ENCODE measurements at regions not wholly inside any gene's neighbourhood (a gene's known extent, or its start where the extent isn't known, plus 50 kb on each side); places are given as distances from the start of the nearest gene placed in this dataset.

DNA sequence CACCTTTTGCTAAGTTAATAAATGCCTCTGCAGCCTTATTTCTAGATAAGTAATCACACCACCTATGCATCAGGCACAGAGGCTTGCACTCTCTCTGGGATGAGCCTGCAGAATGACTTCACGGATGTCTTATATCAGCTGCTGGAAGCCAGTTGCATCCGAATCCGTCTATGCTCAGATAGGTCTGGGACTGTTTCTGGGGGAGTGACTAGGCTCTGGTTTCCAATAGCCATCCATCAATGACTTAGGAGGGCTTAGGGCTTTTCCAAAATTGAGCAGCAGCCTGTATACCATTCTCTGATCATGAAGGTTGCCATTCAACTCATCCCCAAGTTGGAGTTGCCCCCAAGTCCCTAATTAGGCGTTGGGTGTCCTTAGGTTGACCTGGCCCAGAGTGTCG is 113.3 kb upstream of the ERCC4 start:
- DNase-seq (ENCODE audit: low spot score) (no peak), ATAC-seq (ENCODE audit: low FRiP score) (no peak)
- no peak for TF ChIP-seq CTCF (IDR thresholded peaks at IDR 0.05)

GRCh38 chr16:13808102-13808501 is 111.9 kb upstream of the ERCC4 start:
- DNase-seq (ENCODE audit: low spot score), result no peak
- ATAC-seq (ENCODE audit: low FRiP score), result no peak
- TF ChIP-seq CTCF (IDR thresholded peaks at IDR 0.05), result no peak

DNA sequence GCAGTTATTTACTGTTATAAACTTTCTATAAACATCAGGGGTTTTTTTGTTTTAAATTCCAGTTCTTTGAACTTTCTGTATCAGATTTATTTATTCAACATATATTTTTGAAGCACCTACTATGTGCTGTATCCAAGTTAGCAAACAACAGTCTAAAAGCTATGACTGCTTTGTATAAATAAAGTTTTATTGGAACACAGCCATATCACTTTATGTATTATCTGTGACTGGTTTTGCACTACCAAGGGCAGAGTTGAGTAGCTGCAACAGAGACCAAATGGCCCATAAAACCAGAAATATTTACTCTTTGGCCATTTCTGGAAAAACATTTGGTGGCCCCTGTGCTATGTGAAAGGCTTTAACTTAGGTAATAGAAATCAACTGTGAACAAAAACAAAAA is 110.2 kb upstream of the ERCC4 start:
- no peak for DNase-seq (ENCODE audit: low spot score)
- no peak for ATAC-seq (ENCODE audit: low FRiP score)
- TF ChIP-seq CTCF (IDR thresholded peaks at IDR 0.05), result no peak

GRCh38 chr16:13811834-13812233 is 108.1 kb upstream of the ERCC4 start:
- no peak for ATAC-seq (ENCODE audit: low FRiP score)
- TF ChIP-seq CTCF (IDR thresholded peaks at IDR 0.05), result no peak
- DNase-seq (ENCODE audit: low spot score), result no peak

DNA sequence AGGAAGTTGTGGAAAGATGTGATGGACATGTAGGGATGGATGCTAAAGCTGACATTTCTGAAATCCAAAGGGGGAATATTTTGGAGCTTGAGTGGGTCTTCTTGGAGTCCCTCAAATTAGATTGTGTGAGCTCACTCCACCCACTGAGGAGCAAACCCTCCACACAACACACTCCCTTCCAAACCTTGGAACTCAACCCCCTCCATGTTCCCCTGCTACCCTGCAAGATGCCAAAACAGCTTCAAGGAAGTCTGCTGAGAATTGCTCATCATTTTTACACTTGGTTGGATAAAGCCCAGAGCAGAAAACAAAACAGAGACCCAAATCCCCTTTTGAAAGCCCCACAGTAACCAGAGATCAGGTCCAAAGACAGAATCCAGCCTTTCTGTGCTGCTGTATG is 103.3 kb upstream of the ERCC4 start:
- no peak for TF ChIP-seq CTCF (IDR thresholded peaks at IDR 0.05)
- ATAC-seq (ENCODE audit: low FRiP score) (no peak), DNase-seq (ENCODE audit: low spot score) (no peak)

DNA sequence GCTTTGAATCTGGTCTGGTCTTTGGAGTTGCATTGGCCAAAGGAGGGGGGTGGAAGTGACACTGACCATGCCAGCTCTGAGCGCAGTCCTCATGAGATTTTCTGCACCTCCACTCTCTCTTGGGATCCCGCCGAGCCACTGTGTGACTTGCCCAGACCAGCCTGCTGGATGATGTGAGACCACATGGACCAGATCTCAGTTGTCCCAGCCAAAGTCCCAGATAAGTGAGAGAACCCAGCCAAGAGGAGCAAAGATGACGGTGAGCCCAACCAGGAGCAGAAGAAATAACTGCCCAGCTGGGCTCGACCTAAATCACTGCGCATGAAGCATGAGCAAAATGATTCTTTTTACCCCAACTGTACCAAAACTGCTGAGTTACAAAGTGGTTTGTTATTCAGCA is 96.5 kb upstream of the ERCC4 start:
- ATAC-seq (ENCODE audit: low FRiP score), result no peak
- no peak for TF ChIP-seq CTCF (IDR thresholded peaks at IDR 0.05)
- DNase-seq (ENCODE audit: low spot score), result no peak

- no peak for DNase-seq (ENCODE audit: low spot score)
- TF ChIP-seq CTCF (IDR thresholded peaks at IDR 0.05), result no peak
- no peak for ATAC-seq (ENCODE audit: low FRiP score)
Observed at GRCh38 chr16:13829697-13830299, 90.2 kb upstream of the ERCC4 start.
